Spleen (tissue), 11 donors: ENCODE measurements at regions not wholly inside any gene's neighbourhood (a gene's known extent, or its start where the extent isn't known, plus 50 kb on each side); places are given as distances from the start of the nearest gene placed in this dataset.

ENCODE experiments used
- DNase-seq: peaks from one replicate; pipeline ENCODE4 v3.0.0-alpha.2; 2020
- H3K27ac ChIP-seq, 8 donors: fragments of 200-600 bp; sonication (generic) in 7 of 8; 1 replicate in 4 of 8; 2 replicates in 4 of 8; pipeline versions ENCODE4 v1.5.0 to v1.8.0; 2016 to 2021; ENCODE audit warnings: inconsistent platforms in 4 of 8, mild to moderate bottlenecking in 4 of 8, moderate library complexity in 1 of 8
- H3K27me3 ChIP-seq, 7 donors: fragments of 200-600 bp; sonication (generic) in 6 of 7; replicated peaks in 1 of 7; 1 replicate in 4 of 7; 2 replicates in 3 of 7; pipeline versions ENCODE4 v1.5.0 to v1.8.0; 2016 to 2021; ENCODE audit warnings: inconsistent platforms in 3 of 7, mild to moderate bottlenecking in 1 of 7
- H3K36me3 ChIP-seq, 6 donors: fragments of 200-600 bp; sonication (generic) in 5 of 6; 1 replicate in 4 of 6; 2 replicates in 2 of 6; pipeline versions ENCODE4 v1.5.0 to v1.8.0; 2016 to 2021; ENCODE audit warnings: inconsistent platforms in 2 of 6
- H3K4me1 ChIP-seq, 6 donors: fragments of 200-600 bp; sonication (generic) in 5 of 6; 1 replicate in 3 of 6; 2 replicates in 3 of 6; pipeline versions ENCODE4 v1.5.0 to v1.8.0; 2016 to 2021; ENCODE audit warnings: inconsistent platforms in 3 of 6
- H3K4me3 ChIP-seq, 8 donors: fragments of 200-600 bp; sonication (generic) in 7 of 8; 1 replicate in 4 of 8; 2 replicates in 4 of 8; pipeline versions ENCODE4 v1.5.0 to v1.8.0; 2016 to 2021; ENCODE audit warnings: inconsistent platforms in 4 of 8, mild to moderate bottlenecking in 4 of 8, moderate library complexity in 2 of 8
- H3K9me3 ChIP-seq, 8 donors: fragments of 200-600 bp; sonication (generic) in 7 of 8; 1 replicate in 4 of 8; 2 replicates in 4 of 8; pipeline versions ENCODE4 v1.5.0 to v1.8.0; 2016 to 2021; ENCODE audit warnings: inconsistent platforms in 4 of 8
- POLR2A ChIP-seq, 3 donors: fragments of 450-650 bp; IDR thresholded peaks; one replicate each; pipeline ENCODE4 v1.5.1; 2017; ENCODE audit warnings: antibody characterized with exemption in 3 of 3, mild to moderate bottlenecking in 1 of 3
- POLR2AphosphoS5 ChIP-seq, 3 donors: sonication (generic); formaldehyde crosslinking; IDR thresholded peaks; one replicate each; pipeline ENCODE4 v1.5.1; 2017; ENCODE audit warnings: antibody characterized with exemption in 3 of 3
- WGBS, 5 donors: extraction: QIAGEN DNeasy Blood & Tissue Kit in 3 of 5; methylation state at CpG; one replicate each; pipeline versions ENCODE4 v1.1.5 to v1.1.7; 2013 to 2018; 5-methylcytosine and 5-hydroxymethylcytosine counted together
- intact Hi-C: fragments of 100-400 bp; cut with DNase I; formaldehyde crosslinking; loops from one replicate; pipeline ENCODE4 v1.15.0; 2023; ENCODE audit warnings: low total_unique reads
- TF ChIP-seq, protein P1 (sequence below), 11 experiments: fragments of 200-600 bp in 7 of 11; fragments of 450-650 bp in 4 of 11; sonication (generic) in 4 of 11; IDR thresholded peaks in 8 of 11; conservative IDR thresholded peaks in 3 of 11; 1 replicate in 7 of 11; 2 replicates in 4 of 11; pipeline versions ENCODE4 v1.4.0 to v1.8.0; 2016 to 2021; ENCODE audit warnings: antibody characterized with exemption in 11 of 11, inconsistent platforms in 4 of 11, mild to moderate bottlenecking in 1 of 11
- donor health status: healthy with polysubstance abuse.
- donor health status: DM: no; HTN: no; CAD: no; lungs with moderate emphysema.
- donor health status: DM: no; HTN: no; CAD: no.
- donor health status: Bipolar disorder and iron deficiency.
- donor health status: healthy.
- donor health status: DM: no; HTN: no; CAD: no.
- donor health status: DM: yes; HTN: yes; CAD: no.

DNA sequence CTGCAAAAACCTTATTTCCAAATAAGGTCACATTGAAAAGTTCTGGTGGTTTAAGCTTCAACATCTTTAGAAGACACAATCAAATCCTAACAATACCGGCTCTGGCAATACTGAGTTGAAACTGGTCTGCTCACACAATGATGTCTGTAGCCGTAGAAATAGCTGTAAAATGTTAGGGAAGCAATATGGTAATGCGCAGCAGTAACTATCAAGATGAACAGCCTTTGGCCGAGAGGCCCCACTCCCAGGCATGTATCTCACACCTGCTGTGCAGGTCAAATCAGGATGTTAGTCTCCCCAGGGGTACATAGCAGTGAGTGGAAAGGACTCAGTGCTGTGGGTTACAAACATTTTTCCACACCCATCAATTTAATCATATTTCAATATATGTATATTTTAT is 207.1 kb downstream of the KATNAL1 start:
- H3K4me1 ChIP-seq: peaks cover 0 to 8% (median 0%) of the 10 kb centered on the region in 6 donors
- H3K27ac ChIP-seq: no peak overlapping the region
- H3K4me3 ChIP-seq: no peak overlapping the region
- 86 to 97% (median 91%) methylated on average over 4 of the region's 4 CpGs for WGBS, 5 donors
- no peak for DNase-seq
- TF ChIP-seq, protein P1, sequence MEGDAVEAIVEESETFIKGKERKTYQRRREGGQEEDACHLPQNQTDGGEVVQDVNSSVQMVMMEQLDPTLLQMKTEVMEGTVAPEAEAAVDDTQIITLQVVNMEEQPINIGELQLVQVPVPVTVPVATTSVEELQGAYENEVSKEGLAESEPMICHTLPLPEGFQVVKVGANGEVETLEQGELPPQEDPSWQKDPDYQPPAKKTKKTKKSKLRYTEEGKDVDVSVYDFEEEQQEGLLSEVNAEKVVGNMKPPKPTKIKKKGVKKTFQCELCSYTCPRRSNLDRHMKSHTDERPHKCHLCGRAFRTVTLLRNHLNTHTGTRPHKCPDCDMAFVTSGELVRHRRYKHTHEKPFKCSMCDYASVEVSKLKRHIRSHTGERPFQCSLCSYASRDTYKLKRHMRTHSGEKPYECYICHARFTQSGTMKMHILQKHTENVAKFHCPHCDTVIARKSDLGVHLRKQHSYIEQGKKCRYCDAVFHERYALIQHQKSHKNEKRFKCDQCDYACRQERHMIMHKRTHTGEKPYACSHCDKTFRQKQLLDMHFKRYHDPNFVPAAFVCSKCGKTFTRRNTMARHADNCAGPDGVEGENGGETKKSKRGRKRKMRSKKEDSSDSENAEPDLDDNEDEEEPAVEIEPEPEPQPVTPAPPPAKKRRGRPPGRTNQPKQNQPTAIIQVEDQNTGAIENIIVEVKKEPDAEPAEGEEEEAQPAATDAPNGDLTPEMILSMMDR (IDR thresholded peaks at IDR 0.05 in 8 of 11, conservative IDR thresholded peaks at IDR 0.05 in 3 of 11): no peak
- TF ChIP-seq POLR2A (IDR thresholded peaks at IDR 0.05): no peak
- no peak for TF ChIP-seq POLR2AphosphoS5 (IDR thresholded peaks at IDR 0.05)
- peaks cover 0 to 5% (median 0%) of the 10 kb centered on the region in 7 donors for H3K27me3 ChIP-seq
- H3K36me3 ChIP-seq: no peaks in the 10 kb centered on the region
- H3K9me3 ChIP-seq: no peaks in the 10 kb centered on the region
- intact Hi-C loops: no loop called here

GRCh38 chr13:30097701-30098100 is 209.7 kb downstream of the KATNAL1 start:
- Histone ChIP-seq H3K4me3 (no peak overlapping the region), H3K4me1 (no peaks in the 10 kb centered on the region), H3K27me3 (peaks cover 0 to 5% (median 0%) of the 10 kb centered on the region in 7 donors), H3K27ac (no peak overlapping the region), H3K36me3 (no peaks in the 10 kb centered on the region), H3K9me3 (no peaks in the 10 kb centered on the region)
- TF ChIP-seq POLR2AphosphoS5 (IDR thresholded peaks at IDR 0.05): no peak
- TF ChIP-seq POLR2A (IDR thresholded peaks at IDR 0.05): no peak
- TF ChIP-seq, protein P1 (IDR thresholded peaks at IDR 0.05 in 8 of 11, conservative IDR thresholded peaks at IDR 0.05 in 3 of 11): no peak
- intact Hi-C loops: no loop called here
- 70 to 89% (median 83%) methylated on average over 5 of the region's 5 CpGs for WGBS, 5 donors
- no peak for DNase-seq

GRCh38 chr13:30097089-30097488 is 210.3 kb downstream of the KATNAL1 start:
- intact Hi-C loops: no loop called here
- Histone ChIP-seq H3K4me3 (no peak overlapping the region), H3K27ac (no peak overlapping the region), H3K36me3 (no peaks in the 10 kb centered on the region), H3K27me3 (peaks cover 0 to 5% (median 0%) of the 10 kb centered on the region in 7 donors), H3K9me3 (no peaks in the 10 kb centered on the region), H3K4me1 (no peaks in the 10 kb centered on the region)
- TF ChIP-seq, protein P1 (IDR thresholded peaks at IDR 0.05 in 8 of 11, conservative IDR thresholded peaks at IDR 0.05 in 3 of 11): no peak
- TF ChIP-seq POLR2A (IDR thresholded peaks at IDR 0.05): no peak
- no peak for TF ChIP-seq POLR2AphosphoS5 (IDR thresholded peaks at IDR 0.05)
- WGBS, 5 donors: 80 to 97% (median 93%) methylated on average over 5 of the region's 5 CpGs
- DNase-seq: no peak

GRCh38 chr13:30094015-30094414 is 213.3 kb downstream of the KATNAL1 start:
- Histone ChIP-seq H3K4me1 (no peaks in the 10 kb centered on the region), H3K27ac (no peak overlapping the region), H3K27me3 (peaks cover 0 to 5% (median 0%) of the 10 kb centered on the region in 7 donors), H3K36me3 (no peaks in the 10 kb centered on the region), H3K4me3 (no peak overlapping the region), H3K9me3 (no peaks in the 10 kb centered on the region)
- 85 to 94% (median 91%) methylated on average over 5 of the region's 5 CpGs for WGBS, 5 donors
- no peak for DNase-seq
- intact Hi-C loops: no loop called here
- no peak for TF ChIP-seq POLR2A (IDR thresholded peaks at IDR 0.05)
- TF ChIP-seq, protein P1 (IDR thresholded peaks at IDR 0.05 in 8 of 11, conservative IDR thresholded peaks at IDR 0.05 in 3 of 11): no peak
- TF ChIP-seq POLR2AphosphoS5 (IDR thresholded peaks at IDR 0.05): no peak
